ENCODE measurements at regions not wholly inside any gene's neighbourhood (a gene's known extent, or its start where the extent isn't known, plus 50 kb on each side); places are given as distances from the start of the nearest gene placed in this dataset.

GRCh38 chr10:36344240-36345174, 702.4 kb upstream of the FZD8 start:
- CTCF ChIA-PET (ENCODE audit: partially characterized antibody) = interaction anchor here (0.6 kb wide), 1 partner anchor 619 kb away, joined by 3 read pairs; no protein-coding TSS in a partner anchor

More at GRCh38 chr10:36344240-36345174, 702.4 kb upstream of the FZD8 start:
- Histone ChIP-seq H3K4ac (replicated peaks; ENCODE audit: insufficient read length, low read depth, low read length) (no peak overlapping the region), H3K4me3 (ENCODE audit: extremely low read depth in 1 of 4, insufficient read depth in 2 of 4, low read depth in 3 of 4, low read length in 4 of 4) (no peak overlapping the region), H3K4me1 (replicated peaks in 1 of 4; ENCODE audit: control insufficient read depth in 3 of 4, insufficient read depth in 4 of 4, low read length in 3 of 4) (no peaks in the 10 kb centered on the region), H2BK15ac (ENCODE audit: low read length) (no peak overlapping the region), H4K91ac (replicated peaks; ENCODE audit: insufficient read length, low read length) (no peak overlapping the region), H3K79me1 (ENCODE audit: low read depth, low read length) (no peaks in the 10 kb centered on the region), H3K23ac (ENCODE audit: insufficient read length) (no peak overlapping the region), H3K56ac (replicated peaks; ENCODE audit: insufficient read length, low read depth, low read length) (no peak overlapping the region), H4K5ac (ENCODE audit: insufficient read length, low read depth, low read length) (no peak overlapping the region), H2BK5ac (ENCODE audit: low read depth, low read length) (no peak overlapping the region), H4K20me1 (replicated peaks in 1 of 2; ENCODE audit: control insufficient read depth in 1 of 2, insufficient read depth in 2 of 2, low read length in 2 of 2) (no peaks in the 10 kb centered on the region), H2BK20ac (ENCODE audit: low read length) (no peak overlapping the region), H3K4me2 (ENCODE audit: insufficient read depth in 1 of 2, low read depth in 2 of 2, low read length in 2 of 2) (no peak overlapping the region), H3K14ac (ENCODE audit: insufficient read length) (no peak overlapping the region), H4K8ac (ENCODE audit: extremely low read depth, insufficient read depth, low read length) (no peak overlapping the region), H2AFZ (ENCODE audit: low read length) (no peak overlapping the region), H3K79me2 (ENCODE audit: control insufficient read depth in 1 of 2, insufficient read depth in 2 of 2, low read length in 2 of 2) (no peaks in the 10 kb centered on the region), H3K18ac (ENCODE audit: extremely low read depth, low read length) (no peak overlapping the region), H2BK12ac (ENCODE audit: low read depth, low read length) (no peak overlapping the region), H3K9me3 (ENCODE audit: insufficient read depth in 2 of 2, low read depth in 1 of 2, low read length in 1 of 2) (no peaks in the 10 kb centered on the region), H3K27ac (ENCODE audit: low read depth, low read length) (no peak overlapping the region), H3K9ac (replicated peaks in 1 of 4; ENCODE audit: extremely low read depth in 1 of 4, low read depth in 3 of 4, low read length in 3 of 4) (no peak overlapping the region), H2AK5ac (ENCODE audit: low read depth, low read length) (no peak overlapping the region), H3K23me2 (ENCODE audit: low read depth, low read length) (no peaks in the 10 kb centered on the region), H3K36me3 (ENCODE audit: control insufficient read depth in 2 of 4, insufficient read depth in 4 of 4, low read length in 3 of 4) (no peaks in the 10 kb centered on the region), H3K27me3 (replicated peaks in 1 of 4; ENCODE audit: control insufficient read depth in 3 of 4, extremely low read depth in 1 of 4, insufficient read depth in 3 of 4, low read length in 3 of 4) (no peaks in the 10 kb centered on the region), H2BK120ac (replicated peaks; ENCODE audit: low read depth, low read length) (no peak overlapping the region)
- DNase-seq (ENCODE audit: low read depth in 1 of 2, low spot score in 2 of 2) (no peak), FAIRE-seq (no peak)
- POLR2A ChIA-PET (ENCODE audit: partially characterized antibody) = no interaction called here
- 89% methylated on average over 6 of the region's 6 CpGs; no CpG with 5 or more reads in 1 of the 2 experiments for WGBS, 2 experiments (ENCODE audit: extremely low coverage in 1 of 2, insufficient coverage in 1 of 2, insufficient read length in 1 of 2, insufficient replicate concordance in 2 of 2, low coverage in 1 of 2, low lambda C conversion rate in 2 of 2, missing lambda C conversion rate in 1 of 2)
- TF ChIP-seq KDM1A (IDR thresholded peaks at IDR 0.05; ENCODE audit: borderline replicate concordance, low read length) (no peak), SAP30 (IDR thresholded peaks at IDR 0.05; ENCODE audit: insufficient read depth, insufficient replicate concordance, low read length) (no peak), GTF2F1 (IDR thresholded peaks at IDR 0.05; ENCODE audit: borderline replicate concordance, low read depth, low read length) (no peak), SIRT6 (IDR thresholded peaks at IDR 0.05; ENCODE audit: low read length) (no peak), CREB1 (IDR thresholded peaks at IDR 0.05) (no peak), RFX5 (IDR thresholded peaks at IDR 0.05; ENCODE audit: borderline replicate concordance, low read depth, low read length) (no peak), SP1 (IDR thresholded peaks at IDR 0.05; ENCODE audit: low read depth, low read length) (no peak), ZNF274 (IDR thresholded peaks at IDR 0.05; ENCODE audit: borderline replicate concordance, extremely low read depth, low read length) (no peak), CTBP2 (IDR thresholded peaks at IDR 0.05; ENCODE audit: borderline replicate concordance, insufficient read depth, insufficient read length, low read length) (no peak), SP4 (IDR thresholded peaks at IDR 0.05; ENCODE audit: low read length) (no peak), SUZ12 (IDR thresholded peaks at IDR 0.05; ENCODE audit: low read length) (no peak), CEBPB (IDR thresholded peaks at IDR 0.05; ENCODE audit: low read depth, low read length) (no peak), JUN (IDR thresholded peaks at IDR 0.05; ENCODE audit: low read depth, low read length) (no peak), EZH2 (IDR thresholded peaks at IDR 0.05; ENCODE audit: low read depth, low read length, severe bottlenecking) (no peak)
